HL-60 (cell line): ENCODE measurements at regions not wholly inside any gene's neighbourhood (a gene's known extent, or its start where the extent isn't known, plus 50 kb on each side); places are given as distances from the start of the nearest gene placed in this dataset.

Source experiments
- DNase-seq, 2 experiments: peaks; one replicate each; pipeline ENCODE4 v3.0.0-alpha.2; 2010 to 2020; ENCODE audit warnings: low read depth in 1 of 2, low spot score in 1 of 2
- H3K27ac ChIP-seq: fragments of 250-450 bp; sonication (Bioruptor Pico); replicated peaks from 2 replicates; pipeline ENCODE4 v1.5.1; 2020; ENCODE audit warnings: mild to moderate bottlenecking, moderate library complexity
- H3K27me3 ChIP-seq: fragments of 250-450 bp; sonication (Bioruptor Pico); 2 replicates; pipeline ENCODE4 v1.5.1; 2021; ENCODE audit warnings: mild to moderate bottlenecking, moderate library complexity; ENCODE audit not compliant: insufficient read depth, poor library complexity, severe bottlenecking
- H3K4me3 ChIP-seq: replicated peaks from 2 replicates; pipeline ENCODE4 v1.5.1; 2011; ENCODE audit warnings: mild to moderate bottlenecking, control low read depth, low read length; ENCODE audit not compliant: insufficient read depth
- GABPA ChIP-seq: IDR thresholded peaks from 2 replicates; pipeline ENCODE4 v1.6.1; 2012; ENCODE audit warnings: low read depth
- POLR2AphosphoS5 ChIP-seq: IDR thresholded peaks from 2 replicates; pipeline ENCODE4 v1.6.1; 2012; ENCODE audit warnings: low read depth
- SPI1 ChIP-seq: IDR thresholded peaks from 2 replicates; pipeline ENCODE4 v1.6.1; 2012; ENCODE audit warnings: low read depth, mild to moderate bottlenecking, borderline replicate concordance
- TF ChIP-seq, protein P1 (sequence below): IDR thresholded peaks from 2 replicates; pipeline ENCODE4 v1.6.1; 2012; ENCODE audit warnings: low read depth; ENCODE audit not compliant: insufficient replicate concordance
- TF ChIP-seq, protein P2 (sequence below): IDR thresholded peaks from one replicate; pipeline ENCODE4 v1.5.1; 2011; ENCODE audit warnings: low read length, control low read depth, inconsistent platforms; ENCODE audit not compliant: insufficient read depth

DNA sequence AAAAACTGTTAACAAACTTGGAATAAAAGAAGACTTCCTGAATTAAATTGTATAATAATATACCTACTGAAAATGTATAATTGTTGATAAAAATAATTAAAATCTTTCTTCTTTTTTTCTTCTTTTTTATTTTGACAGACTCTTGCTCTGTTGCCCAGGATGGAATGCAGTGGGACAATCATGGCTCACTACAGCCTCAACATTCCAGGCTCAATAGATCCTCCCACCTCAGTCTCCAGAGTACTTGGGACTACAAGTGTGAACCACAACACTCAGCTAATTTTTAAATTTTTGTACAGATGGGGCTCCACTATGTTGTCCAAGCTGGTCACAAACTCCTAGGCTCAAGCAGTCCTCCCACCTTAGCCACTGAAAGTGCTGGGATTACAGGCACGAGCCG, 1063.8 kb upstream of the CNTN5 start:
- Histone ChIP-seq H3K27ac (no peak overlapping the region), H3K4me3 (no peak overlapping the region), H3K27me3 (no peaks in the 10 kb centered on the region)
- no peak for DNase-seq
- no peak for TF ChIP-seq SPI1
- no peak for TF ChIP-seq POLR2AphosphoS5
- TF ChIP-seq, protein P1, sequence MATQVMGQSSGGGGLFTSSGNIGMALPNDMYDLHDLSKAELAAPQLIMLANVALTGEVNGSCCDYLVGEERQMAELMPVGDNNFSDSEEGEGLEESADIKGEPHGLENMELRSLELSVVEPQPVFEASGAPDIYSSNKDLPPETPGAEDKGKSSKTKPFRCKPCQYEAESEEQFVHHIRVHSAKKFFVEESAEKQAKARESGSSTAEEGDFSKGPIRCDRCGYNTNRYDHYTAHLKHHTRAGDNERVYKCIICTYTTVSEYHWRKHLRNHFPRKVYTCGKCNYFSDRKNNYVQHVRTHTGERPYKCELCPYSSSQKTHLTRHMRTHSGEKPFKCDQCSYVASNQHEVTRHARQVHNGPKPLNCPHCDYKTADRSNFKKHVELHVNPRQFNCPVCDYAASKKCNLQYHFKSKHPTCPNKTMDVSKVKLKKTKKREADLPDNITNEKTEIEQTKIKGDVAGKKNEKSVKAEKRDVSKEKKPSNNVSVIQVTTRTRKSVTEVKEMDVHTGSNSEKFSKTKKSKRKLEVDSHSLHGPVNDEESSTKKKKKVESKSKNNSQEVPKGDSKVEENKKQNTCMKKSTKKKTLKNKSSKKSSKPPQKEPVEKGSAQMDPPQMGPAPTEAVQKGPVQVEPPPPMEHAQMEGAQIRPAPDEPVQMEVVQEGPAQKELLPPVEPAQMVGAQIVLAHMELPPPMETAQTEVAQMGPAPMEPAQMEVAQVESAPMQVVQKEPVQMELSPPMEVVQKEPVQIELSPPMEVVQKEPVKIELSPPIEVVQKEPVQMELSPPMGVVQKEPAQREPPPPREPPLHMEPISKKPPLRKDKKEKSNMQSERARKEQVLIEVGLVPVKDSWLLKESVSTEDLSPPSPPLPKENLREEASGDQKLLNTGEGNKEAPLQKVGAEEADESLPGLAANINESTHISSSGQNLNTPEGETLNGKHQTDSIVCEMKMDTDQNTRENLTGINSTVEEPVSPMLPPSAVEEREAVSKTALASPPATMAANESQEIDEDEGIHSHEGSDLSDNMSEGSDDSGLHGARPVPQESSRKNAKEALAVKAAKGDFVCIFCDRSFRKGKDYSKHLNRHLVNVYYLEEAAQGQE, result no peak
- no peak for TF ChIP-seq GABPA
- TF ChIP-seq, protein P2, sequence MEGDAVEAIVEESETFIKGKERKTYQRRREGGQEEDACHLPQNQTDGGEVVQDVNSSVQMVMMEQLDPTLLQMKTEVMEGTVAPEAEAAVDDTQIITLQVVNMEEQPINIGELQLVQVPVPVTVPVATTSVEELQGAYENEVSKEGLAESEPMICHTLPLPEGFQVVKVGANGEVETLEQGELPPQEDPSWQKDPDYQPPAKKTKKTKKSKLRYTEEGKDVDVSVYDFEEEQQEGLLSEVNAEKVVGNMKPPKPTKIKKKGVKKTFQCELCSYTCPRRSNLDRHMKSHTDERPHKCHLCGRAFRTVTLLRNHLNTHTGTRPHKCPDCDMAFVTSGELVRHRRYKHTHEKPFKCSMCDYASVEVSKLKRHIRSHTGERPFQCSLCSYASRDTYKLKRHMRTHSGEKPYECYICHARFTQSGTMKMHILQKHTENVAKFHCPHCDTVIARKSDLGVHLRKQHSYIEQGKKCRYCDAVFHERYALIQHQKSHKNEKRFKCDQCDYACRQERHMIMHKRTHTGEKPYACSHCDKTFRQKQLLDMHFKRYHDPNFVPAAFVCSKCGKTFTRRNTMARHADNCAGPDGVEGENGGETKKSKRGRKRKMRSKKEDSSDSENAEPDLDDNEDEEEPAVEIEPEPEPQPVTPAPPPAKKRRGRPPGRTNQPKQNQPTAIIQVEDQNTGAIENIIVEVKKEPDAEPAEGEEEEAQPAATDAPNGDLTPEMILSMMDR, result no peak

DNA sequence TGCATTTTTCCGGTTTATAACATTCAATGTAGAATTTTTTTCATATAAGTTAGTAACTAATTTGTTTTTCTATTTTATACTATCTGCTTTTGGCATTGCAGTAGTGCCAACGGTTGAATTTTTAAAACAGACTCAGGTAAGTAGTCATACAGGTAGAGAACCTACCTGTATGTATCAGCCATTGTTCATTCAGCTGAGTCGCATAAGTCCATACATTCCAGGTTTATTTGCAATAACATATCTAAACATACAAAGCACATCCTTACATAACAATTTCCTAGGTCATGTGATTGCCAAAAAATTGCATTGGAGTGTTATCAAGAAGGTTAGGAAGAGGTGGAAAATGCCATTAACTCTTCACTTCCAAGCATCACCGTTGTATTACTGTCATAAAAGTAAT, 1059.3 kb upstream of the CNTN5 start:
- TF ChIP-seq, protein P2, result no peak
- TF ChIP-seq, protein P1, result no peak
- TF ChIP-seq POLR2AphosphoS5 (no peak), SPI1 (no peak), GABPA (no peak)
- H3K4me3 ChIP-seq, result no peak overlapping the region
- DNase-seq, result no peak
- no peaks in the 10 kb centered on the region for H3K27me3 ChIP-seq
- no peak overlapping the region for H3K27ac ChIP-seq

DNA sequence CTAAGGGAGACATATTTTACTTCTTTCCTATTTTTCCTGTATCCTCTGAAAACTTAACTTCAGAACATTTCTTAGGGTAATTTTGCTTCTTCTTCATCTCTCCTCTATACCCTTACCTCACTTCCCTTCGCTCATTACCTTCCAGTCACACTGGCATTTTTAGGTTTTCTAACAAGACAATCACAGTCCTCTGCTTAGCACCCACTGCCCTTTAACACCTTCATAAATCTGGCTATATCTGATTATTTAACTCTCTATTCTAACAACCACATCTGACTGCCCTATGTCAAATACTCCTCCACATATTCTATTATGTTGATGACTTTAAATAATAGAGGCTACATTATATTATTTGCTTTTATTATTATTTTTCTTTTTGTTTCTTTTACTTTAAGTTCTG, 1058.0 kb upstream of the CNTN5 start:
- TF ChIP-seq, protein P2, result no peak
- no peak for DNase-seq
- no peak overlapping the region for H3K27ac ChIP-seq
- no peak overlapping the region for H3K4me3 ChIP-seq
- no peaks in the 10 kb centered on the region for H3K27me3 ChIP-seq

DNA sequence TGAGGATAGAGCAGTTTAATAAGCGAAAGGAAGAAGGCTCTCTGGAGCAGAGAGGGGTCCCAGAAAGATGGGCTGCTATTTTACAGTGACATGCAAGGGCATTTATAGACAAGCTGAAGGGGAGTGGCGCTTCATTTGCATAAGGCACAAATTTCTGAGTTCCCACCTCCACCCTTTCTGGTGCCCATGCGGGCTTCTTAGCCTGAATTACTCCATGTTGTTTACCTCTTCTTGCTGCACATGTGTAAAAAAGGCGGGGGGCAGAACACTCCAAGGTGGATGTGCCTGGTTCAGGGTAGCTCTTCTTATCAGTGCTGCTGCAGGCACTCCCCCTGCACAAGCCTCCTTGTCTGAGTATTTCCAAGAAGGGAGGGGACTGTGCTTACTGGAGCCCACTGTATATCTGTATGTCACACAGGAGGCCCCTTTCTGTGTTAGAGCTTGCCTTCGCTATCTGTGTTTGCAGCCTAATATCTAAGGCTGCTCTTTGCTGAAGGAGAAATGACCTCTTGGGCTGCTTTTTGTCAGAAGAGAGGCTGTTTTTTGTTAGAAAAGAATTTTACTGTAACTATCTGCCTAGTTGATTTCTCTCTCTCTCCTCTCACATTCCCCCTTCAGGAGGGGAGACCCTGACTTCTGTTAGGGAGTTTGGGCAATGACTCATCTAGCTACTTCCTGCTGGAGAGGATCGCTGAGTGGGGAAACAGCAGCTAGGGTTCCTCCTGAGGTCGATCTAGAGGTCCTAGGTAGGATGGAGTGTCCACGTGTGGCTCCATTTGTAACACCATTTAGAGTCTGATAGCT, 1057.0 kb upstream of the CNTN5 start:
- Histone ChIP-seq H3K27me3 (no peaks in the 10 kb centered on the region), H3K27ac (no peak overlapping the region), H3K4me3 (no peak overlapping the region)
- DNase-seq, result no peak
- TF ChIP-seq POLR2AphosphoS5, result no peak
- no peak for TF ChIP-seq GABPA
- no peak for TF ChIP-seq SPI1
